Right lobe of liver (tissue), 4 donors: ENCODE measurements at regions not wholly inside any gene's neighbourhood (a gene's known extent, or its start where the extent isn't known, plus 50 kb on each side); places are given as distances from the start of the nearest gene placed in this dataset.

Source experiments
- POLR2A ChIP-seq: fragments of 450-650 bp; IDR thresholded peaks from one replicate; pipeline ENCODE4 v1.6.1; 2017; ENCODE audit warnings: antibody characterized with exemption, mild to moderate bottlenecking
- TF ChIP-seq, protein P1 (sequence below), 4 donors: fragments of 200-600 bp in 3 of 4; fragments of 450-650 bp in 1 of 4; IDR thresholded peaks; one replicate each; pipeline versions ENCODE4 v1.5.1 to v1.8.0; 2016 to 2022; ENCODE audit warnings: antibody characterized with exemption in 4 of 4, mild to moderate bottlenecking in 2 of 4
- donor health status: DM: no; HTN: no; CAD: no.
- donor health status: DM: no; HTN: no; CAD: no.
- donor health status: DM: no; HTN: yes; CAD: no.

DNA sequence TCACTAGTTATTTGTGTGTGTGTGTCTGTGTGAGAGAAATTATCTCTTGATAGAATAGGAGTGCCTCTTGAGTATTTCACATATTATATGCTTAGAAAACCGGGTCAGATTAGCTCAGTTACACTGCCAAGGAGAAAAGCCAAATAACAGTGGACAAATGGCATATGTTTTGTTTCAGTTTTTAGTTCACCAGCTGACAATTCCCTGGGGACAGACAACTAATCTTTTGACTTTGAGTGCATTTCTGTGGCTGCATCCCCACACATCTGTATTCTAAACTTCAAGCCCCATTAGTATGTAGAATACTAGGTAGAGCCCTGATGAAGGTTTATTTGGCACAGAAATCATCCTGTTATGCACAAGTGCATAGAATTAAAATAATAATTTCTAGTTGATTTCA is 227.7 kb upstream of the CNTN3 start:
- TF ChIP-seq, protein P1, sequence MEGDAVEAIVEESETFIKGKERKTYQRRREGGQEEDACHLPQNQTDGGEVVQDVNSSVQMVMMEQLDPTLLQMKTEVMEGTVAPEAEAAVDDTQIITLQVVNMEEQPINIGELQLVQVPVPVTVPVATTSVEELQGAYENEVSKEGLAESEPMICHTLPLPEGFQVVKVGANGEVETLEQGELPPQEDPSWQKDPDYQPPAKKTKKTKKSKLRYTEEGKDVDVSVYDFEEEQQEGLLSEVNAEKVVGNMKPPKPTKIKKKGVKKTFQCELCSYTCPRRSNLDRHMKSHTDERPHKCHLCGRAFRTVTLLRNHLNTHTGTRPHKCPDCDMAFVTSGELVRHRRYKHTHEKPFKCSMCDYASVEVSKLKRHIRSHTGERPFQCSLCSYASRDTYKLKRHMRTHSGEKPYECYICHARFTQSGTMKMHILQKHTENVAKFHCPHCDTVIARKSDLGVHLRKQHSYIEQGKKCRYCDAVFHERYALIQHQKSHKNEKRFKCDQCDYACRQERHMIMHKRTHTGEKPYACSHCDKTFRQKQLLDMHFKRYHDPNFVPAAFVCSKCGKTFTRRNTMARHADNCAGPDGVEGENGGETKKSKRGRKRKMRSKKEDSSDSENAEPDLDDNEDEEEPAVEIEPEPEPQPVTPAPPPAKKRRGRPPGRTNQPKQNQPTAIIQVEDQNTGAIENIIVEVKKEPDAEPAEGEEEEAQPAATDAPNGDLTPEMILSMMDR (IDR thresholded peaks at IDR 0.05), result no peak
- TF ChIP-seq POLR2A, result no peak
